ENCODE measurements at regions not wholly inside any gene's neighbourhood (a gene's known extent, or its start where the extent isn't known, plus 50 kb on each side); places are given as distances from the start of the nearest gene placed in this dataset.

DNA sequence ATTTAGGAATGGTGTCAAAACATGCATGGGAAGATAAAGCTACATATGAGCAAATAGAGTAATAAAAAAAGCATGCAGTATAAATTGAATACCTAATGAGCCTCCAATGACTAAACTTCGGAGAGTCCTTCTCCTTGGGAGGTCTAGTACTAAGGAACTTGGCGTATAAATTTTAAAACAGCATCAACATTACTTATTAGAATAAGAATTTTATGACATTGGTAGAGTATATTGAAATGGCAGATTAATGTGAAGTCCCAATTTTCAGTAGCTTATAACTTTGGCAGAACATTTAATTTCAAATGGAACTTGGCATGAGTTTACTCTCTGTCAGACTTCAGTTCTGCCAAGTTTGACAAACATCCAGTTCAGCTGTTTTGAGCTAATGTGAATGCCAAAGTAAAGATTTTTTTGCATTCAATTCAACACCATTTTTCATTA lies 104.7 kb upstream of the RGS18 start:
- TF ChIP-seq, protein P1, sequence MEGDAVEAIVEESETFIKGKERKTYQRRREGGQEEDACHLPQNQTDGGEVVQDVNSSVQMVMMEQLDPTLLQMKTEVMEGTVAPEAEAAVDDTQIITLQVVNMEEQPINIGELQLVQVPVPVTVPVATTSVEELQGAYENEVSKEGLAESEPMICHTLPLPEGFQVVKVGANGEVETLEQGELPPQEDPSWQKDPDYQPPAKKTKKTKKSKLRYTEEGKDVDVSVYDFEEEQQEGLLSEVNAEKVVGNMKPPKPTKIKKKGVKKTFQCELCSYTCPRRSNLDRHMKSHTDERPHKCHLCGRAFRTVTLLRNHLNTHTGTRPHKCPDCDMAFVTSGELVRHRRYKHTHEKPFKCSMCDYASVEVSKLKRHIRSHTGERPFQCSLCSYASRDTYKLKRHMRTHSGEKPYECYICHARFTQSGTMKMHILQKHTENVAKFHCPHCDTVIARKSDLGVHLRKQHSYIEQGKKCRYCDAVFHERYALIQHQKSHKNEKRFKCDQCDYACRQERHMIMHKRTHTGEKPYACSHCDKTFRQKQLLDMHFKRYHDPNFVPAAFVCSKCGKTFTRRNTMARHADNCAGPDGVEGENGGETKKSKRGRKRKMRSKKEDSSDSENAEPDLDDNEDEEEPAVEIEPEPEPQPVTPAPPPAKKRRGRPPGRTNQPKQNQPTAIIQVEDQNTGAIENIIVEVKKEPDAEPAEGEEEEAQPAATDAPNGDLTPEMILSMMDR (IDR thresholded peaks at IDR 0.05; ENCODE audit: borderline replicate concordance, extremely low read depth, low read length, poor library complexity, severe bottlenecking) = no peak
- no peak for TF ChIP-seq EZH2 (IDR thresholded peaks at IDR 0.05; ENCODE audit: borderline replicate concordance, low read depth, low read length, severe bottlenecking)
